Frontal cortex (tissue), 3 donors: ENCODE measurements at regions not wholly inside any gene's neighbourhood (a gene's known extent, or its start where the extent isn't known, plus 50 kb on each side); places are given as distances from the start of the nearest gene placed in this dataset.
A peak's percentile ranks its signal among the peaks of the same experiment; 100 is the strongest.

Experiments
- DNase-seq, 2 donors: peaks; one replicate each; pipeline ENCODE4 v3.0.0; 2012; ENCODE audit warnings: low spot score in 2 of 2
- FAIRE-seq: peaks from 2 replicates; lab custom pipeline; 2012; peaks lifted over from hg19 to GRCh38; lab: Jason Lieb, UNC
- donor health status: control.
- donor health status: control.
- donor health status: control.

- DNase-seq (no peak), FAIRE-seq (no peak)
Observed at GRCh38 chr14:82720431-82720830, 1186.8 kb upstream of the SEL1L start.

- FAIRE-seq (no peak), DNase-seq (no peak)
Observed at GRCh38 chr14:82720946-82721345, 1187.3 kb upstream of the SEL1L start.

GRCh38 chr14:82724316-82724715 is 1190.7 kb upstream of the SEL1L start:
- no peak for DNase-seq
- FAIRE-seq: no peak

GRCh38 chr14:82725213-82725612 is 1191.6 kb upstream of the SEL1L start:
- FAIRE-seq (no peak), DNase-seq (no peak)

GRCh38 chr14:82731526-82731925 is 1197.9 kb upstream of the SEL1L start:
- FAIRE-seq (no peak), DNase-seq (no peak)

- DNase-seq: no peak
Observed at GRCh38 chr14:82740547-82740946, 1206.9 kb upstream of the SEL1L start.

GRCh38 chr14:82755476-82755875 is 1221.8 kb upstream of the SEL1L start:
- DNase-seq (no peak), FAIRE-seq (peak; percentile 58)

More at GRCh38 chr14:82740547-82740946, 1206.9 kb upstream of the SEL1L start:
- FAIRE-seq: no peak

GRCh38 chr14:82755923-82756322 is 1222.3 kb upstream of the SEL1L start:
- DNase-seq (no peak), FAIRE-seq (no peak)

GRCh38 chr14:82757776-82758175 is 1224.1 kb upstream of the SEL1L start:
- DNase-seq: no peak
- no peak for FAIRE-seq

- DNase-seq (no peak), FAIRE-seq (no peak)
Observed at GRCh38 chr14:82759656-82760055, 1226.0 kb upstream of the SEL1L start.

GRCh38 chr14:82766123-82766522 is 1232.5 kb upstream of the SEL1L start:
- FAIRE-seq: no peak
- DNase-seq: no peak

GRCh38 chr14:82766996-82767395 is 1233.3 kb upstream of the SEL1L start:
- no peak for FAIRE-seq
- DNase-seq: no peak

GRCh38 chr14:82776958-82777357 is 1243.3 kb upstream of the SEL1L start:
- DNase-seq (no peak), FAIRE-seq (no peak)

- DNase-seq (no peak), FAIRE-seq (no peak)
Observed at GRCh38 chr14:82778008-82778590, 1244.4 kb upstream of the SEL1L start.

- no peak for DNase-seq
- no peak for FAIRE-seq
Observed at GRCh38 chr14:82778601-82779000, 1244.9 kb upstream of the SEL1L start.

GRCh38 chr14:82779301-82779700 is 1245.6 kb upstream of the SEL1L start:
- FAIRE-seq: no peak
- no peak for DNase-seq

GRCh38 chr14:82785756-82786482 is 1252.3 kb upstream of the SEL1L start:
- no peak for FAIRE-seq
- DNase-seq: no peak

- no peak for FAIRE-seq
- no peak for DNase-seq
Observed at GRCh38 chr14:82786483-82786880, 1252.8 kb upstream of the SEL1L start.

- DNase-seq: no peak
- FAIRE-seq: no peak
Observed at GRCh38 chr14:82796086-82796485, 1262.4 kb upstream of the SEL1L start.

- DNase-seq (no peak), FAIRE-seq (no peak)
Observed at GRCh38 chr14:82798276-82798675, 1264.6 kb upstream of the SEL1L start.

- FAIRE-seq (no peak), DNase-seq (no peak)
Observed at GRCh38 chr14:82805892-82806825, 1272.5 kb upstream of the SEL1L start.
